PC-3 (cell line): ENCODE measurements at regions not wholly inside any gene's neighbourhood (a gene's known extent, or its start where the extent isn't known, plus 50 kb on each side); places are given as distances from the start of the nearest gene placed in this dataset.

Experiments
- ATAC-seq: fragments of 200-7000 bp; cut with Tn5 transposase; 2 replicates; pipeline ENCODE4 v1.9.1; 2020; ENCODE audit warnings: mild to moderate bottlenecking, moderate library complexity
- BruUV-seq: library from RNA; stranded (reverse); fragments of 400-500 nt; replicated peaks from 2 replicates; lab custom pipeline; 2021; lab: Mats Ljungman, UMichigan
- CTCF ChIA-PET: fragments of 300-600 bp; sonication (Branson Sonifier 250); formaldehyde crosslinking; loops from one replicate; lab custom pipeline; 2022; ENCODE audit warnings: antibody characterized with exemption; lab: Charles Lee
- POLR2A ChIA-PET: fragments of 300-600 bp; sonication (Branson Sonifier 250); formaldehyde crosslinking; loops from one replicate; lab custom pipeline; 2022; ENCODE audit warnings: antibody characterized with exemption; ENCODE audit not compliant: unreplicated experiment; lab: Charles Lee
- DNase-seq: peaks from one replicate; pipeline ENCODE4 v3.0.0-alpha.2; 2015
- H2AFZ ChIP-seq: fragments of 300-600 bp; sonication (generic); 2 replicates; pipeline ENCODE4 v1.6.0; 2016; ENCODE audit warnings: antibody characterized with exemption, low read length
- H3F3A ChIP-seq: fragments of 300-600 bp; sonication (generic); one replicate; pipeline ENCODE4 v1.6.0; 2017; ENCODE audit warnings: antibody characterized with exemption, low read length, control low read depth, mild to moderate bottlenecking; ENCODE audit not compliant: unreplicated experiment
- H3K27ac ChIP-seq: fragments of 300-600 bp; sonication (generic); 2 replicates; pipeline ENCODE4 v1.5.1; 2016; ENCODE audit warnings: mild to moderate bottlenecking, low read length
- H3K27me3 ChIP-seq: fragments of 300-600 bp; sonication (generic); 2 replicates; pipeline ENCODE4 v1.6.1; 2016; ENCODE audit warnings: low read length, mixed read lengths
- H3K36me3 ChIP-seq: fragments of 300-600 bp; sonication (generic); 2 replicates; pipeline ENCODE4 v1.6.1; 2016; ENCODE audit warnings: low read depth, mixed run types, low read length, mixed read lengths
- H3K4me1 ChIP-seq: fragments of 300-600 bp; sonication (generic); 2 replicates; pipeline ENCODE4 v1.5.1; 2016; ENCODE audit warnings: low read length; ENCODE audit not compliant: insufficient read depth
- H3K4me2 ChIP-seq: fragments of 300-600 bp; sonication (generic); 2 replicates; pipeline ENCODE4 v1.6.0; 2016; ENCODE audit warnings: low read length
- H3K4me3 ChIP-seq: fragments of 300-600 bp; sonication (generic); 2 replicates; pipeline ENCODE4 v1.5.1; 2016; ENCODE audit warnings: mild to moderate bottlenecking, low read length, mixed read lengths
- H3K79me2 ChIP-seq: fragments of 300-600 bp; sonication (generic); 2 replicates; pipeline ENCODE4 v1.6.1; 2017; ENCODE audit warnings: low read length, mixed read lengths
- H3K9ac ChIP-seq: fragments of 300-600 bp; sonication (generic); 2 replicates; pipeline ENCODE4 v1.6.0; 2016; ENCODE audit warnings: mild to moderate bottlenecking, low read length
- H3K9me2 ChIP-seq: fragments of 300-600 bp; sonication (generic); replicated peaks from 2 replicates; pipeline ENCODE4 v1.6.1; 2016; ENCODE audit warnings: mixed run types, low read length, mixed read lengths
- H3K9me3 ChIP-seq: fragments of 300-600 bp; sonication (generic); 2 replicates; pipeline ENCODE4 v1.6.1; 2016; ENCODE audit warnings: low read length, mixed read lengths
- H4K20me1 ChIP-seq: fragments of 300-600 bp; sonication (generic); 2 replicates; pipeline ENCODE4 v1.6.1; 2016; ENCODE audit warnings: low read length, mixed read lengths
- EZH2 ChIP-seq: fragments of 300-600 bp; sonication (generic); IDR thresholded peaks from one replicate; pipeline ENCODE4 v1.6.1; 2017; ENCODE audit warnings: antibody characterized with exemption, mild to moderate bottlenecking, low read length; ENCODE audit not compliant: unreplicated experiment
- EZH2phosphoT487 ChIP-seq: fragments of 300-600 bp; sonication (generic); IDR thresholded peaks from 2 replicates; pipeline ENCODE4 v1.6.1; 2018; ENCODE audit warnings: mild to moderate bottlenecking, antibody characterized with exemption, low read length, borderline replicate concordance
- intact Hi-C: fragments of 100-400 bp; cut with micrococcal nuclease; formaldehyde crosslinking; loops from 2 replicates; pipeline ENCODE4 v1.9.0; 2023
- TF ChIP-seq, protein P1 (sequence below): fragments of 300-600 bp; sonication (generic); conservative IDR thresholded peaks from 2 replicates; pipeline ENCODE4 v1.5.1; 2017; ENCODE audit warnings: antibody characterized with exemption, low read depth, mild to moderate bottlenecking, low read length

DNA sequence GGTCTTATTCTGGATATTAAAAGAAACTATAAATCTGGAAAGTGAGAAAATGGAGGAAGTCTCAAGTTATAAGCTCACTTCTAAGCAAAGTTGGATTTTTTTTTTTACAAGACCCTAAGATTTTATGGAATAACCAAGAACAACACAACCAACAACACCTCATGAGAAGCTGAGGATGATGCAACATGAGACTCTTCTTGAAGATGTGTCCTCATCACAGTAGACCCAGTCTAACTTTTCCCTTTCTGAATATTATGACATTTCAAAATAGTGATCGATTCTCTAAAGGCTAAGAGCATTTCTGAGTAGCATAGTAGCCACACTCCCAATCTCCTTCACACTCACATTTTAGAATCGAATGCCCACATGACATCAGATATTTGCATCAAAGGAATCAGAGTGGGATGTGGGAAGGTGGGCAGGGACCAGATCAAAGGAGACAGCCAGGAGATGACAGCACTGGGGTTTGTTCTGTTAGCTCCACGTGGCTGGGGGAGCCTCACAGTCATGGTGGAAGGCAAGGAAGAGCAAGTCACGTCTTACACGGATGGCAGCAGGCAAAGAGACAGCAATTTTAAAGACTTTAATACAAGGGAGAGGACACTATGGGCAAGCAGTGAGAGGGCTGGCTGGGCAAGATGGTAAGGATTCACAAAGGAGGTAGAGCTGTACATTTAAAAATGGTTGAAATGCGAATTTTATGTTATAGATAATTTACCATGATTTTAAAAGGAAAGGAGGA lies 90.7 kb upstream of the MYL2 start:
- Histone ChIP-seq H3K4me3 (no peak overlapping the region), H3K4me1 (no peaks in the 10 kb centered on the region), H3K36me3 (no peaks in the 10 kb centered on the region), H3K9me2 (no peaks in the 10 kb centered on the region), H3K27me3 (peaks cover 58% of the 10 kb centered on the region), H3K4me2 (no peak overlapping the region), H4K20me1 (no peaks in the 10 kb centered on the region), H3F3A (no peaks in the 10 kb centered on the region), H3K9ac (no peak overlapping the region), H3K27ac (no peak overlapping the region), H3K9me3 (peaks cover 9% of the 10 kb centered on the region; the same call in 1 of the 2 replicates), H3K79me2 (no peaks in the 10 kb centered on the region), H2AFZ (no peak overlapping the region)
- BruUV-seq: no TSS peak
- CTCF ChIA-PET: no interaction called here
- ATAC-seq (no peak), DNase-seq (no peak)
- TF ChIP-seq, protein P1, sequence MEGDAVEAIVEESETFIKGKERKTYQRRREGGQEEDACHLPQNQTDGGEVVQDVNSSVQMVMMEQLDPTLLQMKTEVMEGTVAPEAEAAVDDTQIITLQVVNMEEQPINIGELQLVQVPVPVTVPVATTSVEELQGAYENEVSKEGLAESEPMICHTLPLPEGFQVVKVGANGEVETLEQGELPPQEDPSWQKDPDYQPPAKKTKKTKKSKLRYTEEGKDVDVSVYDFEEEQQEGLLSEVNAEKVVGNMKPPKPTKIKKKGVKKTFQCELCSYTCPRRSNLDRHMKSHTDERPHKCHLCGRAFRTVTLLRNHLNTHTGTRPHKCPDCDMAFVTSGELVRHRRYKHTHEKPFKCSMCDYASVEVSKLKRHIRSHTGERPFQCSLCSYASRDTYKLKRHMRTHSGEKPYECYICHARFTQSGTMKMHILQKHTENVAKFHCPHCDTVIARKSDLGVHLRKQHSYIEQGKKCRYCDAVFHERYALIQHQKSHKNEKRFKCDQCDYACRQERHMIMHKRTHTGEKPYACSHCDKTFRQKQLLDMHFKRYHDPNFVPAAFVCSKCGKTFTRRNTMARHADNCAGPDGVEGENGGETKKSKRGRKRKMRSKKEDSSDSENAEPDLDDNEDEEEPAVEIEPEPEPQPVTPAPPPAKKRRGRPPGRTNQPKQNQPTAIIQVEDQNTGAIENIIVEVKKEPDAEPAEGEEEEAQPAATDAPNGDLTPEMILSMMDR: no peak
- TF ChIP-seq EZH2 (no peak), EZH2phosphoT487 (no peak)
- intact Hi-C loops: no loop called here
- POLR2A ChIA-PET: no interaction called here

DNA sequence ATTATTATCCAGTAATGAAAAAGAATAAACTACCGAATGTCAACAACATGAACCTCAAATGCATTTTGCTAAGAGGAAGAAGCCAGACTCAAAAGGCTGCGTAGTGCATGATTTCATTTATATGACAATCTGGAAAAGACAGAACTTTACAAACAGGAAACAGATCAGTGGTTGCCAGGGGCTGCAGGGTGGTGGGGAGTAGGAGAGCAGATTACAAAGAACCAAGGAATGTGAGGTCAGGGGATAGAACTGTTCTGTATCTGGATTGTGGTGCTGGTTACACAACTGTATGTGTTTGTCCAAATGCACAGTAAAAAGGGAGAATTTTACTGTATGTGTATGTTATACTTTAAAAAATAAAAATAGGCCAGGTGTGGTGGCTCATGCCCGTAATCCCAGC lies 89.7 kb upstream of the MYL2 start:
- H2AFZ ChIP-seq: no peak overlapping the region
- no peaks in the 10 kb centered on the region for H3F3A ChIP-seq
- H4K20me1 ChIP-seq: no peaks in the 10 kb centered on the region
- TF ChIP-seq EZH2phosphoT487: no peak
- no peak for TF ChIP-seq EZH2
- TF ChIP-seq, protein P1: no peak
- no peaks in the 10 kb centered on the region for H3K36me3 ChIP-seq
- H3K27ac ChIP-seq: no peak overlapping the region
- H3K4me2 ChIP-seq: no peak overlapping the region
- ChIA-PET CTCF (no interaction called here), POLR2A (no interaction called here)
- DNase-seq (no peak), ATAC-seq (no peak)
- no TSS peak for BruUV-seq
- H3K9ac ChIP-seq: no peak overlapping the region
- no peaks in the 10 kb centered on the region for H3K79me2 ChIP-seq
- peaks cover 9% of the 10 kb centered on the region; the same call in 1 of the 2 replicates for H3K9me3 ChIP-seq
- peaks cover 58% of the 10 kb centered on the region for H3K27me3 ChIP-seq
- H3K4me1 ChIP-seq: no peaks in the 10 kb centered on the region
- H3K9me2 ChIP-seq: no peaks in the 10 kb centered on the region
- intact Hi-C loops: no loop called here
- no peak overlapping the region for H3K4me3 ChIP-seq

DNA sequence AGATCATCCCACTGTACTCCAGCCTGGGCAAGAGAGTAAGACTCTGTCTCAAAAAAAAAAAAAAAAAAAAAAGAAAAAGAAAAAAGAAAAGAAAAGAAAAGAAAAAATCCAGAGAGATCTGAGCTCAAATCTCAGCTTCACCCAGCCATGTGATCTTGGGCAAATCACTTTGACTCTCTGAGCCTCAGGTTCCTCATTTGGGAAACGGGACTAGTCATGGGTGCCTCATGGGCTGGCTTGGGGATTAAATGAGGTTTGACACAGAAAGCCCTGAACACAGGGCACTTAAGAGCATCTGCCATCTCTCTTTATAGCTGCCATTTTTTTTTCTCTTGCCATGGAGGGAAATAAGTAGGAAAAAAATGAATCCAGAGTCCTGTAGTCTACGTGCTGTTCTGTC lies 86.2 kb upstream of the MYL2 start:
- no peak overlapping the region for H3K27ac ChIP-seq
- H3F3A ChIP-seq: no peaks in the 10 kb centered on the region
- peaks cover 6% of the 10 kb centered on the region; the same call in 1 of the 2 replicates for H3K9me3 ChIP-seq
- BruUV-seq: no TSS peak
- intact Hi-C loops: no loop called here
- no peaks in the 10 kb centered on the region for H3K4me1 ChIP-seq
- TF ChIP-seq EZH2 (no peak), EZH2phosphoT487 (no peak)
- TF ChIP-seq, protein P1: no peak
- ChIA-PET POLR2A (no interaction called here), CTCF (interaction anchor here (0.5 to 0.6 kb wide), 2 partner anchors 113 to 268 kb away, joined by 4 to 8 read pairs; no protein-coding TSS in a partner anchor)
- H3K9me2 ChIP-seq: no peaks in the 10 kb centered on the region
- H3K4me2 ChIP-seq: no peak overlapping the region
- H2AFZ ChIP-seq: no peak overlapping the region
- H3K36me3 ChIP-seq: no peaks in the 10 kb centered on the region
- H3K79me2 ChIP-seq: no peaks in the 10 kb centered on the region
- peaks cover 43% of the 10 kb centered on the region for H3K27me3 ChIP-seq
- ATAC-seq (no peak), DNase-seq (no peak)
- no peak overlapping the region for H3K9ac ChIP-seq
- H3K4me3 ChIP-seq: no peak overlapping the region
- no peaks in the 10 kb centered on the region for H4K20me1 ChIP-seq
